ENCODE measurements at regions not wholly inside any gene's neighbourhood (a gene's known extent, or its start where the extent isn't known, plus 50 kb on each side); places are given as distances from the start of the nearest gene placed in this dataset.

GRCh38 chr3:74107451-74107850, 482.7 kb upstream of the PDZRN3 start:
- TF ChIP-seq JUNB (IDR thresholded peaks at IDR 0.05): no peak
- TF ChIP-seq, protein P1, sequence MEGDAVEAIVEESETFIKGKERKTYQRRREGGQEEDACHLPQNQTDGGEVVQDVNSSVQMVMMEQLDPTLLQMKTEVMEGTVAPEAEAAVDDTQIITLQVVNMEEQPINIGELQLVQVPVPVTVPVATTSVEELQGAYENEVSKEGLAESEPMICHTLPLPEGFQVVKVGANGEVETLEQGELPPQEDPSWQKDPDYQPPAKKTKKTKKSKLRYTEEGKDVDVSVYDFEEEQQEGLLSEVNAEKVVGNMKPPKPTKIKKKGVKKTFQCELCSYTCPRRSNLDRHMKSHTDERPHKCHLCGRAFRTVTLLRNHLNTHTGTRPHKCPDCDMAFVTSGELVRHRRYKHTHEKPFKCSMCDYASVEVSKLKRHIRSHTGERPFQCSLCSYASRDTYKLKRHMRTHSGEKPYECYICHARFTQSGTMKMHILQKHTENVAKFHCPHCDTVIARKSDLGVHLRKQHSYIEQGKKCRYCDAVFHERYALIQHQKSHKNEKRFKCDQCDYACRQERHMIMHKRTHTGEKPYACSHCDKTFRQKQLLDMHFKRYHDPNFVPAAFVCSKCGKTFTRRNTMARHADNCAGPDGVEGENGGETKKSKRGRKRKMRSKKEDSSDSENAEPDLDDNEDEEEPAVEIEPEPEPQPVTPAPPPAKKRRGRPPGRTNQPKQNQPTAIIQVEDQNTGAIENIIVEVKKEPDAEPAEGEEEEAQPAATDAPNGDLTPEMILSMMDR (IDR thresholded peaks at IDR 0.05): no peak
- no peak for TF ChIP-seq ZFP36 (IDR thresholded peaks at IDR 0.05; ENCODE audit: borderline replicate concordance, partially characterized antibody)
- TF ChIP-seq HDAC2 (IDR thresholded peaks at IDR 0.05): no peak
- TF ChIP-seq HOXA7 (CRISPR knock-in tag; IDR thresholded peaks at IDR 0.05): no peak
- TF ChIP-seq MAX (IDR thresholded peaks at IDR 0.05): no peak
- no peak for TF ChIP-seq RNF2 (IDR thresholded peaks at IDR 0.05; ENCODE audit: borderline replicate concordance, low read depth)
- TF ChIP-seq, protein P2, sequence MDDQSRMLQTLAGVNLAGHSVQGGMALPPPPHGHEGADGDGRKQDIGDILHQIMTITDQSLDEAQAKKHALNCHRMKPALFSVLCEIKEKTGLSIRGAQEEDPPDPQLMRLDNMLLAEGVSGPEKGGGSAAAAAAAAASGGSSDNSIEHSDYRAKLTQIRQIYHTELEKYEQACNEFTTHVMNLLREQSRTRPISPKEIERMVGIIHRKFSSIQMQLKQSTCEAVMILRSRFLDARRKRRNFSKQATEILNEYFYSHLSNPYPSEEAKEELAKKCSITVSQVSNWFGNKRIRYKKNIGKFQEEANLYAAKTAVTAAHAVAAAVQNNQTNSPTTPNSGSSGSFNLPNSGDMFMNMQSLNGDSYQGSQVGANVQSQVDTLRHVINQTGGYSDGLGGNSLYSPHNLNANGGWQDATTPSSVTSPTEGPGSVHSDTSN (IDR thresholded peaks at IDR 0.05): no peak
